CMK (cell line): ENCODE measurements at regions not wholly inside any gene's neighbourhood (a gene's known extent, or its start where the extent isn't known, plus 50 kb on each side); places are given as distances from the start of the nearest gene placed in this dataset.

Experiments used
- DNase-seq: peaks from one replicate; pipeline ENCODE4 v3.0.0-alpha.2; 2010; ENCODE audit warnings: low read depth

DNA sequence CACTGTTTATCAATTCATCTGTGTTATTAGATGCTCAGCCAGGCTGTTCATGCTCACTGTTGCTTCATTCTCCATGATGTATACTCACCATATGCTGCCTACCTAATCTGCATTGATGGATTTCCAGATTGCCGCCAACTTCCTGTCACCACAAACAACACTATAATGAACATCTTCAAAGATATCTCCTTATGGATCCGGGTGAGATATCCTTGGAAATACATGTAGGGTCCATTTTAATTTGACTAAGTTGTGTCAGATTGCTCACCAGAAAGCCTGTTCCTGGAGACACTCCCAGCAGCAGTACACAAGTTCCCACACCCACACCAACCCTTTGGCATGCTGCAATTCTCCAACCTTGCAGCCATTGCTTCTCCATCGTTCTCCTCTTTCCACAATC lies 547.5 kb upstream of the TNP1 start:
- no peak for DNase-seq

DNA sequence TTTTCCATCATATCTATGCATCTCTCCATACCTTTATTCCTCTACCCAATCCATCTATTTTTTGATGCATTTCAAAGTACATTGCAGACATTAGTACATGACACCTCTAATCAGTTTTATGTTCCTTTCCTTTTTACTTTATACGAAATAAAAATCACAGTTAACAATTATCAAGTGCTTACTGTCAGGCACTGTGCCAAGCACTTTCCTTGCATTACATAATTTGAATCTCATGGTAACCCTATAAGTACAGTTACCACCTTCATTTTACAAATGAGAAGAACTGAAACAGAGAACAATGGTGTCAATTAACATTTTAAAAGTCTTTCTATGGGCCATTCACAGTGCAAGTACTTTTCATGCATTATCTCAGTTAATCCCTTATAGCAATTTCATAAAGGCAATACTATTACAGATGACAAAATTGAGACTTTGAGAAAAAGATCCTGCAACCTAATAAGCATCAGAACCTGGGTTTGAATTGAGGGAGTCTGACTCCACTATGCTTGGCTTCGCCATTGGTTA lies 544.4 kb upstream of the TNP1 start:
- no peak for DNase-seq

DNA sequence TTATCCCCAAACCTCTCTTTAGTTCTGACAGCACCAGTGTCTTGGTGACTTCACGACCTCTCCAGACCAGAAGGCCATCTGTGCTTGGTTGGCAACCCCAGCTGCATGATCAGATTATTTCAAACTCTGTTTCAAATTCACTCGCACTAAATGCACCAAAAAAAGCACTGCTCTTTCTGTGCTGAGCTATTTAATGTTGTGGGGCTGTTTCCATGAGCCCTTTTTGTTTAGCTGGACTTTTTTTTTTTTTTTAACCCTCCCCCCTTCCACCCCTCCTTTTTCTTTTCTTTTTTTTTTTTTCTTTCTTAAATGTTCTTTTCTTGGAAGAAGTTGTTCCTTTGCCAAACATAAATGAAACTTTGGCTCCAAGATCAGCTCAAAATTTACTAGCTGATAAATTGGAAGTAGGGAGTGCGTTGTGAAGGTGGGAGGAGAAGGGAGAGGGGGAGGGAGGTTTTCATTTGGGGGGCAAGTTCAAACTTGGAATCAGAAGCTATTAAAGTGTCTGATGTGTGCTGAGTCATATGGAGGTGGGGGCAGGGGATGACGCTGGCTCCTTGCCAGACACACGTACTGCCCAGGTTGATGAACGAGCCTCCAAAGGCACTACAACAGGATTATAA lies 543.0 kb upstream of the TNP1 start:
- DNase-seq = no peak

DNA sequence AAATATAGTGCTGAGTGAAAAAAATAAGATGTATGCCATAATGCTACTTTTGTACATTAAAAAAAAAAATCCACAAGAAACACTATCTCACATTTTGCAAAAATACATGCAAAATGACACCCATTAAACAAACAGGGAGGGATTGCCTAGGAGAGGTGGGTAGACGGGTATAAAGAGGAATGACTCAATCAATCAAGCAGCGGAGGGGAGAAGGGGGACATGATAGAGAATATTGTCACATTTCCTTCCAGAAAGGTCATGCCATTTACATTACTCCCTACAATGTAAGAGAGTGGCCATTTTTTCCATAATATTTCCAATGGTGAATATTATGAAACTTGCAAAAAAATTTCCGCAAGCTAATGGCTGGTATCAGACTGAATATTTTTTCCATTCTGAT lies 542.3 kb upstream of the TNP1 start:
- DNase-seq = no peak

DNA sequence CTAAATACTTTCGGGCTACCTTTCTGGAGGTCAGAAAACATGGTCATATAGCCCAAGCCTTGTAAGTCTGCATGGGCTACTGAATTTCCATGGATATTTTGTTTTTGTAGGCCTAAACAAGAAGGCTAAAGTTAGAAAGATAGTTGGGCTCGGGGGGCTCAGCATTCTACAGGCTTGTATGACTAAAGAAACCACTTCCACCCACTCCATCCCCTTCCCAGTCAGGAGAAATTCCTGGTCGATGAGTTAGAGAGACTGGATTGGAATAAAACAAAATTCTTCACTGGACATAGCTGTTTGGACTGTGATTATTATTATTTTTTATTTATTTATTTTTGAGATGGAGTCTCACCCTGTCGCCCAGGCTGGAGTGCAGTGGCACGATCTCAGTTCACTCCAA lies 539.4 kb upstream of the TNP1 start:
- no peak for DNase-seq

DNA sequence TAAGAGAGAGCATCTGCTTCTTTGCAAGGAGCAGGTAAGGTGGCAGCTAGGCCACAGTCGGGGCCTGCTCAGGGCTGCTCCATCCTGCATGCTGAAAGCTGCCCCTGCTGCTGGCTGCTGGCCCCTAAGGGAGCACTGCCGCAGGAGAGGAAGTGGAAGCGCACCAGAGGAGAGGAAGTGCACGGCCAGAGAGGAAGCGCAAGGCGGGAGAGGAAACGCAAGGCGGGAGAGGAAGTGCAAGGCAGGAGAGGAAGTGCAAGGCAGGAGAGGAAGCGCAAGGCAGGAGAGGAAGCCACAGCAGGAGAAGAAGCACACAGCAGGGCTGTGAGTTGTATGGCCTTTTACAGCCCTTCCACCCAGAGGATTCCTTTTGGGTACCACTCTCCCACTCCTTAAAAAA lies 539.0 kb upstream of the TNP1 start:
- DNase-seq = no peak

DNA sequence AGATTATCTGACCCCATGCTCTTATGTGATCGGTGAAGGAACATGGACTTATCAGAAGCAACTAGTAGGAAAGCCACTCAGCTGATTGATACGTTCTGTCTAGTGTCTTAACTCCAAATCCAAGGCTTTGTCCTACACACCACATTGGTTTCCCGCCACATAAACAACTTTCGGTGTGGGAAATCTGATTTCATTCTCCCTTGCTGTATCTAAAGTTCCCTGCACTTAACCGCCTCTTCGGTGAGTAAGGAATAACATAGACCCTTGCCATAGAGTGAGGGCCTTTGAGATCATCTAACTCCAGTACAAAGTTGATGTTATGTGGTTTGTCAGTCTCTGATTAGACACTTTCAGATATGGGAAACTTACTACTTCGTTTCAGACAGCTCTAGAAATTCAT lies 538.2 kb upstream of the TNP1 start:
- DNase-seq = no peak

DNA sequence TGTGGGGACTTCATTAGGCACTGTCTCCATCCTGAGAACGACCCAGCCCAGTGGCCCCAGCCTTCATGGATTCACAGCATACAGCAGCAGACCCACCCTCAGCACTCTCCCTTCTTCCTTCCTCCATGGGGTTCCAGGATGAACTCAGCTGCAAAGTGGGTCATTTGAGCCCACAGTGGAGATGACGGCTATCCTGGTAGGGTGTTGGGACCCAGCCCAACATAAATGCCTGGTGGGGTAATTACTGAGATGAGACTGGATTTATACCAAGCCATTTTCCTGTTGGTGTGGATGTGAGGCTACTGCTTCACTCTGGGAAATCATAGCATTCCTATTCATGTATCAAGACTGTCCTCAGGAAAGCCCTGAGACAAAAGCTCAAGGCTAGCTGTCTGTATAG lies 536.7 kb upstream of the TNP1 start:
- no peak for DNase-seq

DNA sequence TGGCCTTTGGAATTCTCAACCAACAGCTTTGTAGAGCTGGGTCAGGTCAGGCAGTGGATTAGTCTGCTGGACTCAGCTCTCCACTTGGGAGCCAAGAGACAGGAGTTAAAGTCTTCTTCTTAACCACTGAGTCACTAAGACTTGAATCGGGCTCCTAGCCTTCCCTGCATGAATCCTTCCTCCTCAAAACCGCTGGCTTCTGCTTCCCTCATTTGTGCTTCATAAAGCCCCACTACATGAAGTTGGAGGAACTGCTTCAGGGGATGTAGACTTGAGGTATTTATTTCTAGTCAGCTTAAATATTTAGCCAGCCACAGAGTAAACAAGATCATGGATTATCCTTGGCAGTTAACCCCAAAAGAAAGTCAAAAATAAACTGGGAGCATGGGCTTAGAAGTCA lies 536.3 kb upstream of the TNP1 start:
- no peak for DNase-seq

DNA sequence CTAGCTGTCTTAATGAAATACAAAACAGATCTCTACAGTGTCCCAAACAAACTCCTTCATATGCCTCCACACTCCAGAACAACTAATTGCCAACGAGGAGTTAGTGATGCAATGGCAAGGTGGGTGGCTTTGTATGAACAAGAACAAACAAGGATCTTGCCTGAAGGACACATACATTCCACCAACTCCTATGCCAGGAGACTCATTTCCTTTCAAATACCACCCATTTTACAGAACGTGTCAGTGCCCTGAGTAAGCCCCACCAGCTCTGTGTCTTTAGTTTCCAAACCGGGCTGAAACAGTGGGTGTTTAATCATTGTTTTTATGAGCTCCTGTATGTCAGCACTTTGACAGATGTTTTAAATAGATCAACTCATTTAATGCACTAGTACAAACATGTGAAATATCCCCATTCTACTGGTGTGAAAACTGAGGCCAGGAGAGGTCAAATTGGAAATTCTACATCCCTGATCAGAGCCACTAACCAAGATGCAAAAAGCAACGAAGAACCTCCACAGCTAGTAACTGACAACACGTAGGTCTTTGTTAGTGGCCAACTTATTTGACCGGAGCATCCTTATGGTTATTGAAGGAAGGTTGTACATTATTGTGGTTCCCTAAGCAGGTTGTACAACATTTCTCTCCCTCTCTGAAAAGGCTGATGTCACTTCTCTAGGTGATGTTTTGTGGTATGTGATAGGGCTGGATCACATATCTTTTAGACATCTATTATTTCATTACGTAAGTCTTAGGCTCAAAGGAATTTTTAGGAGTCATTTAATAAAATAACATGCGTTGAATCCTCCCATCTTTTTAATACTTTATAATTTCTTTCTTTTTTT lies 534.9 kb upstream of the TNP1 start:
- DNase-seq = no peak

DNA sequence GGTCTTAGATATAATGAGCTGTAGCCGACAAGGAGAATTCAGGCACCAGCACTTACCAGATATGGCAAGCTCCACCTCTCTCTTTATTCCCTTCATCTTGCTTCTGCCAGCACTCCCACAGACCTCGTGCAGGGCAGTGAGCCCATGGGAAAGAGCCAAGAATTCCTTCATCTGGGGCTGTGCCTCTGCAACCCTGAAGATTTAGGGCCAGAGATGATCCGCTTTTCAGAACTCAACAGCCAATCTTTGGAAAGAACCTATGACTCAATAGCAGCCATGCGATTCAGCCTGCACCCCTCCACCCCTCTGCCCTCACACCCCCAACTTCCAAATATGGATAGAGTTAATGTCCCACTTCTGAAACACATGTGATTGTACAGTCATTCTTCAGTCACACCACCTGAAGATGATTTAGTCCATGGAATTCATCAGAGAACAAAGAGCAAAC lies 533.7 kb upstream of the TNP1 start:
- DNase-seq = no peak

DNA sequence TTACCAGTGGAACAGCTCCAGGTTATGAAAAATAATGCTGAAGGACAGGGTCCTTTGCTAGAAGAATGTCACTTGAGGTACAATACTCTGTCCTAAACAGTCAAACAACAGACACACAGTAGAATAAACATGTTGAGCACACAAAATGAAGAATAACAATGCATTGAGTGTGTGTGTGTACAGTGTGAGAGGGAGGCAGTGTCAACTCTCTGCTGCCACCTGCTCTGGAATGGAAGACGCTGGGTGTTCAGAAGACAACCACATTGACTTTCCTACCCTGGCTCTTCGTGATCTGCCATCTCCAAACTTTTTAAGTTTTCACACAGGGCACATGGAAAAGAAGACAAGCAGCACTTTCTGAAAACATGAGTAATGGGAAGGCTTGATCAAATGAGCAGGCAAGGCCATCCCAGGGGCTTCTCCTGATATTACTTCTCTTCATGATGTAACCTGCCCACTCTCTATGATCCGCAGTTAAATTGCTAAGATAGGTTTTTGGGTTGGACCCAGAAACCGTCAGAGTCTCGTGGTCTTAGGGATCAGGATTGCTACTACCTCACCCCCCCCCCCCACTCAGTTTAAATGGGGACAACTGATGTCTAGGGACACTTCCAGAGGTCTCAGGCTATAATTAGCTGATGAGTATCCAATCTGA lies 533.2 kb upstream of the TNP1 start:
- DNase-seq = no peak

DNA sequence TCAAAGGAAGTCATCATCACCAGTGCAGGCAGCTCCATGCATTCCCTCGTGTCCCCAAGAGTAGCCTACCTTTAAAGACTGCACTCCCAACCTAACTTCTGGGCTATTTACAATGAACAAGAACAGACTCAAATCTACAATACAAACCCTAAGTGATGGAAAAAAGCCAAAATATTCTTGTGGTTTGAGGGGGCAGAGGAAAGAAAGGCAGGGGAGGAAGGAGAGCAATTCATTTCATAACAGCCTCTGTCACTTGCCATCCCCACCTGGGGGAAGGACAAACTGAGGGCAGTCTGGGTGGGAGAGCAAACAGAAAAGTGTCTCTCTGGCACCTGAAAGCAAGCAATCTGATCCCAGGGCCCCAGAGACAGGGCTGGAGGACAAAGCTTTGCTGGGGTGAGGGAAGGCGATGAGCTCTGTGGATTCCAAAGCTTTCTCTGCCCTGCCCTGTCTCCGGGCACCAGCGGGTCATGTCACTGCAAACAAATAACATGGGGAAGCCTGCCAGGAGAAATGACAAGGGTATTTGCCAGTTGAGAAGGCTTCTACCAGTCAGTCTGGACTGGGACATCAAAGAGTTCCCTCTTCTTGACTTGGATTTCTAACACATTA lies 528.0 kb upstream of the TNP1 start:
- no peak for DNase-seq

DNA sequence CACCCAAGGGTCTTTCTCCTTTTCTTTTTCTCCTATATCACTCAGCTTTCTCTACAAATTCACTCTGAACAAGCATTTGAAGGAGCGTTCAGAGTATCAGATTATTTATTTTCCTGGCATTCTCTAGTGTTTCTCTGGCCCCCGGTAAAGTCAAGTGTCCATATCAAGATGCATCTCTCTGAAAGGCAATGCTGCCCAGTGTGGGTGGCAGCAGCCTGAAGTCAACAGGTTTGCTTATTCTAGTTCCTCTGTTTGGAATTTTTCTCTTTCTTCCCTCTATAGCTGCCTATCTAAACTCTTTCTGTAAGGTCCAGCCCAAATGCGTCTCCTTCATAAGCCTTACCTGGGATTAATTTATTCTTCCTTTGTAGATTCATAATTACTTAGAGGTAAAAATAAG lies 526.2 kb upstream of the TNP1 start:
- no peak for DNase-seq

DNA sequence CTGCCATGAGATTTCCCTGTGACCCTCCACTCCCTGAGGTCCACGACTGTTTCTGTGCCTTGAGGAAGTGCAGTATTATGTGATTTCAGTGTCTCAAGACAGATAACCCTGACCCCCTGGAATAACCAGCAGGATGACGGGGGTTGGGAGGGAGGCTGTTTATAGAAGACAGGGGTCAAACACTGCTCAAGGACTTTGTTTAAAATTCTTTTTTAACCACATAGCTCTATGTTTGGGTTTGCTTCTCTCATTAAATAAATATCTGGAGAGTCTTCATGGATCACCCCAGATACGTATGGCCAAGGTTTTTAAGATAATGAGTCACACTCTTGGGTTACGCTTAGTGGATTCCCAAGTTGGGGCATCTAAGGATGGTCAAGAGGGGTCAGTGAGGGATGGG lies 523.8 kb upstream of the TNP1 start:
- no peak for DNase-seq

DNA sequence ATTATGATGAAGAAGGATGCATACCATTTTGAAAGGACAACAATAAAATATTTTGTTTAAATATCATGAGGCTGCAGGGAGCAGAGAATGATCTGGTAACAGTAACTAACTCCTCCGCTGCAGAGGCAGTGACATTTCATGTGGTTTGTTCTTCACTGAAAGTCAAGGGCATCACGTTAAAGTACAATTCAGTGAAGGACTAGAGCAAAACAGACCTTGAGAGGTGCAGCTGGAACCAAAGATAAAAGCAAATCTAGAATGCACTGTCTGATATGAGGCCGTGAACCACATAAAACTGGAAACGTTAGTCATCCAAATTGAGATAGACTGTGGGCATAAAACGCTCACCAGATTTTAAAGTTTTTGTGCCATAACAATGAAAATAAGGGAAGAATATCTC lies 522.9 kb upstream of the TNP1 start:
- no peak for DNase-seq

DNA sequence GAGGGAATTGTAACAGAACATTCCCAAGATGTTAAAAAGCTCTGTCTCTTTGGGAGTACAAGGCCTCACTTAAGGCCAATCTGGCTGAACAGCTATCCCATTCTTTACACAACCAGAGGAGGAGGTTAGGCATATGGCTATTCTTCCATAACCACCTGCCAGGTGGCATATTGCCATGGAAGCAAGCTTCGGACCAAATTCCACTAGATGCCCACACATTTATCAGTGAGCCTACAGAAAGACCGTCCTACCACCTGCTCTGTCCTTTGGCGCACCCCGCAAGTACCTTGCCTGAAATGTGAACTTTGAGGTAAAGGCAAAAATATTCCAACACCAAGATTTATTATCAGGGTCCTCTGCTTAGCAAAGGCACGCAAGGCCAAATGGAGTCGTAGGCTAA lies 519.9 kb upstream of the TNP1 start:
- DNase-seq = no peak

DNA sequence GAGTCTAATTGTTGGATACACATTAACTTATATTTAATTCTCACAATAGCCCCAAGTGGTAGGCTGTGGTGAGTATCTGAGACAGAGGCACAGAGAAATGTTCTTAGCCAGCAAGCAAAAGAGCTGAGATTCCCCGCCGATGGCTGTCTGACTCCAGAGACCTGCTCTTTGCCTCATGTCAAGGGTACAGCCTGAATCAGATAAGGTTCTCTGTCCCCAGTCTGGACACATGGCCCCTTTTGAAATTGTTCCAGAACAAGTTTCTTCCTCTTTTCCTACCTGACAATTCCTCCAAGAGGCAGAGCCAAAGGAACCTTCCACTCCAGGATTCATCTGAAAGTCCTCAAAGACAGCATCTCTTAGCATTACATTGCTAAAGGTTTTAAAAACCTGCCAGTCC lies 512.9 kb upstream of the TNP1 start:
- DNase-seq = no peak

DNA sequence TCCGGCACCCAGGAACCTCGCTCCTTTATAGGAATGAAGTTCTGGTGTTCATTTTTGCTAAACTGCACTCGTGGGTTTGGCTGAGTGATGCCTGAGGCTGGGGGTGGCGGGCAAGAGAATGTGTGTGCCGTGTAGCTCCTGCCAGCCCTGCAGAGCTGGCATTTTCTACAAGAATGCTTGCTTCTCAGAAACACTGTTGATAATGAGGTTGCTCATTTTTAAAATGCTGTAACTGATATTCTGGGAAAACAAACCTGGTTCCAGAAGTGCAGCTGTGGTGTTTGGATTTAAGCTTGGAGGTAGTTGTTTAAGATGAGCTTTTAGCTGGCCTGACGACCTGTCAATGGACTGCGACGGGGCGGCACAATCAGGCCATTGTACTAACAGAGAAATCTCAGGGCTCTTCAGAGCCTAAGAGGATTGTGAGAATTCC lies 511.9 kb upstream of the TNP1 start:
- DNase-seq = no peak

DNA sequence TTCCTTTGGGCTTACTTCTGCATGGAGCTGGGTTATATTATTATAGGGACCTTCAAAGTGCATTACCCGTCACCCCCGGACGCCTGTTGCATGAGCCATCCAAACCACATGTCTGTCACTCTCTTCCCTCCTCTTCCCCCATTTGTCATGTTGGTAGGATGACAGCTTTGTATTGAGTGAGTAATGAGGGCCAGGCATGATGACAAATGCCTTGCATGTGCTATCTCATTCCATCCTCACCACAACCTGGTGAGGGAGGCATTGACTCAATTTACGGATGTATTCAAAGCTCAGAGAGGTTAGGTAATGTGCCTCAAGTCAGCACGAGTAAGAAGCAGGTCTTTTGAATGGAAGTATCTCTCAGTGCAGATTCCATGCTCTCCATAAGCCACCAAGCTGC lies 510.5 kb upstream of the TNP1 start:
- DNase-seq = no peak

DNA sequence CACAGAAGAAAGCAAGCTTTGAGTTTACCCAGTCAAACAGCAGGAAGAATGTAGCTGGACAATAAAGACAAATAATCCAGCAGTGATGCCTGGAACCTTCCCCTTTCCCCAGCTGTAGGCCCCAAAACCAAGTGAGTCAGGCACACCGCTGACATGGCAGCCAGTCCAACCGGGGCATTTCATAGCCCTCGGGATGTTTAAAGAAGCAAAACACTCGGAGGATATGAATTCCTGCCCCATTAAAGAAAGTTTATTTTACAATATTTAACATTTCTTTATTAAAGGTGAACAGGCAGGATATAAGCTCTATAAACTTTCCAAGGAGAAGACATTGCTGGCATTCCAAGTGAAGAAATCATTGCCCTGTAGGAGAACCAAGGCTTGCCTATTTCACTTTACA lies 507.6 kb upstream of the TNP1 start:
- DNase-seq = no peak

DNA sequence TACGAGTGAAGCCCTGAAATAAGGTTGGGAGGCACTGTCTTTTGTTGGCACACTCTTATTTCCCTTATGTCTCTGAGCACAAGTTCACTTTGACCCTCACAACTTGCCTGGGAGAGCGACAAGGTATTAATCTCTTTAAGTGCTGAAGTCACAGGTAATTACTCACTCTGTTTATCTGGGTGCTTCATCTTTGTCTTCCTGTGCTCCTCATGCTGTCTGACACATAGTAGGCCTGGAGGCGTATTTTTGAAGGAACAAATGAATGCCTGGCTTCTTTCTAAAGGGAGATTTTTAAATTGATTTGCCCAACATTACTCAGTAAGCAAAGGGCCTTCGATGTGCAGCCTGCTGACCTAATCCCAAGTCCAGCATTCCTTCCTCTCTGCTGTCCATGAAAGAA lies 507.1 kb upstream of the TNP1 start:
- DNase-seq = no peak
